ENCODE measurements at regions not wholly inside any gene's neighbourhood (a gene's known extent, or its start where the extent isn't known, plus 50 kb on each side); places are given as distances from the start of the nearest gene placed in this dataset.
"Not testable (repeated sequence)": the region's sequence is repeated elsewhere in the genome, so short reads cannot be mapped to it uniquely, and the experiment has no call there.

DNA sequence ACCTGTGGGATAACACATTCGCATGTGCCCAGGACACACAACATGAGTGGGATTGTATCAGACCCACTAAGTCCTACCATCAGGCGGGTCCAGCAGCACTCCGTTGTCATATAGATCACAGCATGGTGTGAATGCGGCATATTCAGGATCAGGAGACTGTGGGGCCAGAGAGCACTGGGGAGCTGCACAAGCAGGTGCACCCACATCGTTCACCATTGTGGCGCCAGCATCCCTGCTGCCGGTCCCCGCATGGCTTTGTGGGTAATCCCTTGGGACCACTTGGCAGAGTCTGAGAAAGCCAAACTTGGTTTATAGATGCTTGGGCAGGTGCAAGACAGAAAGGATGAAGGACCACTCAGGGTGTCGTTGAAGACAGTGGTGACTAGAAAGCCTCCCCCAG is 201.6 kb upstream of the B3GAT1 start:
- DNase-seq (ENCODE audit: low spot score): no peak
- in situ Hi-C loops (cut with HindIII; ENCODE audit: low sequenced_read_pairs): no loop called here

DNA sequence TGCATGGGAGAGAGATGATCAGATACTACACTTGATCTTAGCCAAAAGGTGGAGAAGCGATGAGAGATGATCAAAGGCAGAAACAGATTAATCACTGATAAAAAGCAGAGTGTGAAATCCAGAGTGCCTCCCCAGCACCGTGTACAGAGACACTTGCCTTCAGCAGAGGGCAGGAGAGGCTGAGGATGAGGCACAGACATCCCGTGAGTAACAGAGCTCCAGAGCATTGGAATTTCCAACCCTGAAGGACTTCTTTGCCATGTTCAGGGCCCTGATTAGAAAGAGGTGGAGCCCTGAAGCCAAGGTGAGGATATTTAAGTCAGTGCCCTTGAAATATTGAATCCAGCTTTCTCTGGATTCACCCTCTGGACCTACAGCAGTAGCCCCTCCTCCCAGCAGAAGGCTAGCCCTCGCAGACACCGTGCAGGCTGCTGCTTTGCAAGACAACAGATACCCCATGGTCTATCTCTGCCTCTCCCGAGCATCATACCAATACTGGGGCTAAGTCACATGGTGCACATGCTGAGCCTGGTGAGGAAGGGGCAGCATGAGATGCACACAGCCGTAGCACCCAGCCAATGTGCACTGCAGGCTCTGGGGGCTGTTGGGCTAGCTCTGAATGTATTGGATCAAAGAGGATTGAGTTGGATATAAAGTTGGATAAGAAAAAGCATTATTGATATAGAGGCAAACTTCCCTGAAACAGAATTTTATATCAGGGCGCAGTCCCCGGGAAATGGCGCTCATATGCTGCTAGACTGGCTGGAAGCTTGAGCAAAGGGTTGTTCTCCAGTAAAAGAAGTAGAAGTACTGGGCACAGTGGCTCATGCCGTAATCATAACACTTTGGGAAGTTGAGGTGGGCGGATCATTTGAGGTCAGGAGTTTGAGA is 200.3 kb upstream of the B3GAT1 start:
- in situ Hi-C loops (cut with HindIII; ENCODE audit: low sequenced_read_pairs): no loop called here

DNA sequence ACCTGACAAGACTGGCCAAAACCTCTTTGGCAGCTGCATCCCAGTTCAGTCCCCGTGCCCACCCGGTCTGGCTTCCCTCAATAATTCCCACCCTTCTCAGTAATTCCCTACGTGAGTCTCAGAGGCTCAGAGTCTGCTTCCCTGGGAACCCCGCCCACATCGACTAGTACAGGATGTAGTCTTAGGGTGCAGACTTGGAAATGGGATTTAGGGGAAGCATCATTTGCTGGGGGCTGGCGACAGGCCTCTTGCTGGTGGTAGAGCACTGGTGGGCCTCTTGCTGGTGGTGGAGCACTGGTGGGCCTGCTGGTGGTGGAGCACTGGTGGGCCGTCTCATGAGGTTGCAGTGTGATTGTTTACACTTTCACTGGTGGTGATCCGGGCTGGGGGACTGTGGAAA is 199.5 kb upstream of the B3GAT1 start:
- in situ Hi-C loops (cut with HindIII; ENCODE audit: low sequenced_read_pairs): no loop called here
- DNase-seq (ENCODE audit: low spot score): no peak

More for the DNA sequence above, 200.3 kb upstream of the B3GAT1 start:
- no peak for DNase-seq (ENCODE audit: low spot score)

DNA sequence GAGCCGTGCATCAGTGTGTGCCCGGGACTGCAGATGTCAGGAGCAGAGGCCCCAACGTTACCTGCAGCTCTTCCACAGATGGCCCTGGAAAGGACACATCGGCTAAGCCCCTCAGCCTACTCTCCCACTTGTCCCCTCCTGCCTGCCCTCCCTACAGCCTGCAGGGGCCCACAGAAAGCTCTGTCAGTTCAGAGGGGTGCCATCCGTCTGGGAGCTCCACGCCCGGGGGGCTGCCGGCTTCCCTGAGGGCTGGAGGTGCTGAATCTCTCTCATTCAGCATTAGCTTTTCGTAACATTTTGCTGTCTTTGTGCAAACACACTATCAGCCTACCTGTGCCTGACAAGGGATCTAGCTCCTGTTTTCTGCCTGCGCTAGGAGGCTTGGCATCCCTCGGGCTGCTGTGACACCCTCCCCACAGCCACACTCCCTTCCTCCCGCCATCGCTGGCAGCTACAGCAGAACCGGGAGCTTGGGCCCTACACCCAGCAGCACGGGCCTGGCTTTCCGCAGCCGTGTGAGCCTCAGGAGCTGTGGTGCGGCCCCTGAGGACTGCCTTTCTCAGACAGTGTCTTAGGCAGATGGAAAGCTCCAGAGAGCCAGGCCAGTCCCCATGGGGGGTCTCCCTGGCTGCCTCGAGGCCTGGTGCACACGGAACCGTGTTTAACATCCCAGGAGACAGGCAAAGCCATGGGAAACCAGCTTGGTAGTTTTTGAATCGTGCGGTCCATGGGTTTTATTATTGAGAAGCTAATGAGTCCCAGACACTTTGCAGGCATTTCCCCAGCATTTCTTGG is 198.3 kb upstream of the B3GAT1 start:
- in situ Hi-C loops (cut with HindIII; ENCODE audit: low sequenced_read_pairs): no loop called here
- DNase-seq (ENCODE audit: low spot score): no peak

DNA sequence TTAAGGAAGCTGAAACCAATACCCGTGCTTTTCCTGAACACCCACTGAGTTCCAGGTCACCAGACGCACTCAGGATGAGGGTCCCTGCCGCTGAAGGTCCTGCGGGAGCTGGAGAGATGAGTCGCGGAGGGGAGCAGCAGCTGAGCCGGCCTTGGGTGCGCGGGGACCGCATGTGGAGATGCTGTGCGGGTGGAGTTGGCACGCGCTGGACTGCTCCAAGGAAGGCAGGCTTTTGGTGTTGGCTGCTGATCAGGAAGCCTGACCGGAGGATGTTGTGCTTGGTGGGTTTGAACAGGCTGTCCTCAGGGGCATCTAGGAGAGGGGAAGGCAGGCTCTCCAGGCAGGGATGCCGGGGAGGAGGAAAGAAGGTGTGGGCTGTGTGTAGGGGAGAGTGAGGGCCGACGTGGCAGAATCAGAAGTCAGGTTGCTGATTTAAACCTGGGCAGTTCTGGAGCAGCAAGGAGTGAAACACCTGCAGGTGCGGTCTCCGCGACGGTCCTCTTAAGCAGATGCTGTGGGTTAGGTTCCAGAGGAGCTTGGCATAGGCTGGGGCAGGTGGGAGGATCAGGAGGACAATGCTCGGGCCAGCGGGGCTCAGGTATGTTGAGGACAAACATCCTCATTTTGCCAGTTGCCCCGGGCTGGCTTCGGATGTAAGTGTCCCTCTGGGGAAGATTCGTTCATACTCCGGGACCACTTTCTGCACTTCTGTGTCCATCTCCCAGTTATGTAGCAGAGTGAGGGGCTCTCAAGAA is 197.5 kb upstream of the B3GAT1 start:
- in situ Hi-C loops (cut with HindIII; ENCODE audit: low sequenced_read_pairs): no loop called here
- no peak for DNase-seq (ENCODE audit: low spot score)

DNA sequence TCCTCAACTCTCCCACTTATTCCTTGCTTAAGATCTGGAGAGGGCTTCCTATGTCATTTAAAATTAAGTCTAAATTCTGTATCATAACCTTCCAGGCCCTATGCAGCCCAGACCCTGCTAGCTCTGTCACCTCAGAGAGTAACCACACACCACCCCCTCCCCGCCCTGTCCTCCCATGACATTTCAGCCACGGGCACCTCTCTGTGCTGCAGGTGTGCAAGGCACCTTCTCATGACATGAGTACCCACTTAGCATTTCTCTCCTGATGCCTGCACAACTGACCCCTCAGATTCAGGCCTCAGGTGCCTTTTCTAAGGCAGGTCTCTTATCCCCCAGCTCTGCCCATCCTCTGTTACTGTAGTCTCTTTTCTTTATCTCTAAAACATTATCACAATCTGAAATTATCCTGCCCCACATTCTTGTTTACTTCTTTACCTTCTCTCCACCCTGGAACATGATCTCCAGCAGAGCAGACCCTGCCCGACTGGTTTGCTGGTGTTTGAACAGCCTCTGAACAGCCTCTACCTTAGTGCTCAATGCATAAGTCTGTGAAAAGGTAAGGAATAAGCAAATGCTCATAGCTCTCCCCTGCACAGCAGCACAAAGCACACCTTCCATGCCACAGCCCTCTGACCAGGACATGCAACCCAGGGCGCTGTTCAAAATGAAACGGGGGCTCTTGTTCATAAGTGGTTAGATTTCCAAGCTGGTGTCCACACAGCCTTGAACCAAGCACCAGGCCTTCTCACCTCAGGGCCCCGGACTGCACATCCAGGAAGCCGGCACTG is 196.1 kb upstream of the B3GAT1 start:
- in situ Hi-C loops (cut with HindIII; ENCODE audit: low sequenced_read_pairs): no loop called here

DNA sequence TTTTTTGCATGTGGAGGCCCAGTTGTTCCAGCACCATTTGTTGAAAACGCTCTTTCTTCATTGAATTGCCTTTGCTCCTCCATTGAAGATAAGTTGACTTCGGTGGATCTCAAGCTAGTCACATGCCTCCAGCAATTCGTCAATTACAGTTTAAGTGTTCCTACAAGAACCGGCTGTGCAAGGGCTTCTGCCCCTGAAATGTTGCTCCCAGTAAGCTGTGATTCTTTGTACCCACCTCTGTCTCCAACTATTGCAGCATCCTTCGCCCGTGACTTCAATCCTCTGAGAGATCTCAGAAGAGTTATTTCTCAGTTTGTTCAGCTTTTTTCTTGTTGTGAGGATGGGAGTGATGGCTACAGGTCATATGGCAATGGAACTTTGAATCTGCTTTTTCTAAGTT is 194.2 kb upstream of the B3GAT1 start:
- in situ Hi-C loops (cut with HindIII; ENCODE audit: low sequenced_read_pairs): no loop called here
- no peak for DNase-seq (ENCODE audit: low spot score)

More for the DNA sequence above, 196.1 kb upstream of the B3GAT1 start:
- no peak for DNase-seq (ENCODE audit: low spot score)

DNA sequence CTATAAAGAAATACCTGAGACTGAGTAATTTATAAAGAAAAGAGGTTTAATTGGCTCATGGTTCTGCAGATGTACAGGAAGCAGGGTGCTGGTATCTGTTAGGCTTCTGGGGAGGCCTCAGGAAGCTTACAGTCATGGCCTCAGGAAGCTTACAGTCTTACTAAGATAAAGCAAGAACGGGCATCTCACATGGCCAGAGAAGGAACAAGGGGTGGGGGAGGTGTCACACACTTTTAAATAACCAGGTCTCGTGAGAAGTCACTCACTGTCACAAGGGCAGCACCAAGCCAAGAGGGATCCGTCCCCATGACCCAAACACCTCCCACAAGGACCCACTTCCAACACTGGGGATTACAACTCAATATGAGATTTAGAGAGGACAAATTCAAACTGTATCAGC is 192.8 kb upstream of the B3GAT1 start:
- DNase-seq (ENCODE audit: low spot score): no peak
- in situ Hi-C loops (cut with HindIII; ENCODE audit: low sequenced_read_pairs): no loop called here

DNA sequence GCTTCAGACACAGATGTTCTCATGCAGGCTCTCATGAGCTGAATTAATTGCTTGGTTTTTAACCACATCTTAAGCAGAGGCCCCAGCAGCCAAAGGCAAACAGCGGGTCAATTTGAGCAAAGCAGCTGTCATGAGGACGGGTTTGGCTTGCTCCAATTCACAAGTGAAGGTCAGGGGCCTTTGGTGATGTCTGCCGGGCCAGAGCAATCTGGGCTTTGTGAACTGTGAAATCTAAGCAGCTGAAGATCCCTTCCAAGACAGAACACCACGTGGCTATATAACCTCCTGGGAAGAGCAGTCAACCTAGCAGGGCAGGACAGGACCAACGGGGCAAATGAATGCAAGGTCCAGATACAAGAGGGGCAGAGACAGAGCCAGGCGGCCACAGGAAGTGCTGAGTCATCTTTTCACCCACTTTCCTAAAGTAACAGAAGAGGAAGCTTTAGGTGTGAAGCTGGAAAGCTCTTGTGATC is 187.3 kb upstream of the B3GAT1 start:
- no peak for DNase-seq (ENCODE audit: low spot score)
- in situ Hi-C loops (cut with HindIII; ENCODE audit: low sequenced_read_pairs): no loop called here

DNA sequence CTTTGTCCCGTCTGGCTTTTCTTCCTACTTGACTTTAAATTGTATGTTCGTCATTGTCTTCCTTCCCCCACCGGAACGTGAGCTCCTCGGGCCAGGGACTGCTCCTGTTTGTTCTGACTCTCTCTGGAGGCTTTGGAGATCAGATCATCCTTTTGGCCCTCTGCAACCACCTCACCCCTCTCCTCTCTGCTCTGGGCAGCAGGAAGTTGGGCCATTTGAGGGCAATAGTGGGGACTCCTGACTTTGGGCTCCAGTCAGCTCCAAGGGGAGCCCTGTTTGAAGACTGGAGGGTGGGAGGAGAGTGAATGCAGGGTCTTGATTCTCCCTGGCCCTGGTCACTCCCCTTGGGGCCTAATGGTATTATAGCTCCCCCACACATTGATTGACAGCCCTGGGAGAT is 186.3 kb upstream of the B3GAT1 start:
- DNase-seq (ENCODE audit: low spot score): no peak
- in situ Hi-C loops (cut with HindIII; ENCODE audit: low sequenced_read_pairs): no loop called here

DNA sequence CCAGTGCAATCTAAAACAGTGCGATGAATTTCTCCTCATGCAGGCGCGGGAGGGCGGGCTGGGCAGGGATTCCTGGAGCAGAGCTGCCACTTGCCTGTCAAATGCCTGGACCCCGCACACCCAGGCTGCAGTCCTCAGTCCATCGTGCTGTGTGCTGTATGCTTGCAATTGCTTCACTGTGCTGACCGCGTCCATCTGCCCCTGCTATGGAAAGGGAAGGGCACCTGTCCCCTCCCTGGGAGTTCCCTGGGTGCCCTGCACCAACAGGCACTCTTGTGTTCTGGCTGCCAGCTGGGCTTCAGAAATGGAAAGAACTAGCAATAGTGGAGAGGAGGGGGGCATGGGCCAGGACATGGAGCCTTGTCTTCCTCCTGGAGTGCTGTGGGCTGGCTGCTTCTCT is 185.4 kb upstream of the B3GAT1 start:
- DNase-seq (ENCODE audit: low spot score): no peak
- in situ Hi-C loops (cut with HindIII; ENCODE audit: low sequenced_read_pairs): no loop called here

DNA sequence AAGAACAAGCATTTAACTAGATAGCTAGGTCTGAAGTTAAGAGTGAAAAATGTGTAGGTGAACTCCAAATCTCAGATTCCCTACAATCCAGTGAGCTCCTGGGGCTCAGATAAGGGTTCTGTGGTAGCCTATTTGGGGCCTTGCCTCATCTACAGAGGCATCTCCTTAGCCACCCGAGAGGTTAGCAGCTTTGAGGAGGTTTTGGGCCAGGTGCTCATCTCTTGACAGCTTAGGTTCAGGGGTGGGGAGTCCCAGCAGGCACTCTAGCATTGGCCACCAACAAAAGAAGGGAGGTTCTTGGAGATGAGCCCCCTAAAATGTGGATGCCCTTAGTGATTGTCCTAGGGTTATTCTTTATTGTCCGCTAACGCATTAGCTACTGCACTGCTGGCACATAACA is 184.4 kb upstream of the B3GAT1 start:
- DNase-seq (ENCODE audit: low spot score): no peak
- in situ Hi-C loops (cut with HindIII; ENCODE audit: low sequenced_read_pairs): no loop called here

DNA sequence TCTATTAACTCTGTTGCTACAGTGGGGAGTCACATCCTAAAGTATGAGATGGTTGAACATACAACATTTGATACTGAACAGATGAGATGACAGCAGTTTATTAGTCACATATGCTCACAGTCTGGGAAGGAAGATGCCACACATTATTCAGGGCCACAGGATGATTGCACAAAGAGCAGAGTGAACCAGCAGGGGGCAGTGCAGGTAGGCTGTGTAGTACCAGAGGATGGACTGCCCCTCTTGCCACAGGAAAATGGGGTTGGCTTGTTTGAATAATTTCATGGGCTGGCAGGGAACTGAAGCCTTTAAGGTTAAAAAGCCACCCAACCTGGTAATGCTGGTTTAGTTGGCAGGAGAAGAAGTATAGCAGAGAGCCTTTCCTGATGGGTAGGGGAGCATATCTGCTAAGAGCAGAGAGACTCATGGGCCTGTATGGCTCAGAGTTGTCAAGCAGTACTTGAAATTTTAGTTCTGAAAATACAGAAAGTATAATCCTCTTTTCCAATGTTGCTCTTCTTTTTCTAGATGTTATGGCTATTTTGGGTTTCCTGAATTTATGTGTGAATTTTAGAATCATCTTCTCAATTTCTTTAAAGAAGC is 180.4 kb upstream of the B3GAT1 start:
- no peak for DNase-seq (ENCODE audit: low spot score)
- in situ Hi-C loops (cut with HindIII; ENCODE audit: low sequenced_read_pairs): no loop called here

DNA sequence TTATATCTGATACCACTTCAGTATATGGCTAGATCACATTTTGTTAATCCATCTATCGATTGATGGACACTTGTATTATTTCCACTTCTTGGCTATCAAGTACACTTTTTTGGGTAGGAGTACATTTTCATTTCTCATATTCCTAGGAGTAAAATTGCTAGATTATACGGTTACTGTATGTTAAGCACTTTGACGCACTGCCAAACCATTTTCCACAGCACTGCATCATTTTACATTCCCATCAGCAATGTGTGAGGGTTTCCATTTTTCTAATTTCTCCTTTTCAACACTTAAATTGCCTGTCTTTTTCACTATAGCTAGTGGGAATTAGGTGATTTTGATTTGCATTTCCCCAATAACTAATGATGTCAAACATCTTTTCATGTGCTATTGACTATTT is 179.3 kb upstream of the B3GAT1 start:
- in situ Hi-C loops (cut with HindIII; ENCODE audit: low sequenced_read_pairs): no loop called here

DNA sequence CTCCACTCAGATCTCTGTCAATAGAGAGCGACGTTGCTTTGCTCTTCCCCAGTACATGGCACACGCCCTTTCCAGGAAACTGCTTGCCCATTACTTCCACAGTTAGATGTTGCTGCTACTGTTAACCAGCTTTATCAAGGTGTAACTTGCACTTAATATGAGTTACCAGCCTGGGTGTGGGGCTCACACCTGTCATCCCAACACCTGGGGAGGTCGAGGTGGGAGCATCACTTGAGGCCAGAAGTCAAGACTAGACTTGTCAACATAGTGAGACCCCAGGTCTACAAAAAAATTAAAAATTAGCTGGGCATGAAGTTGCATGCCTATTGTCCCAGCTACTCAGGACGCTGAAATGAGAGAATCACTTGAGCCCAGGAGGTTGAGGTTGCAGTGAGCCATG is 177.1 kb upstream of the B3GAT1 start:
- no peak for DNase-seq (ENCODE audit: low spot score)
- in situ Hi-C loops (cut with HindIII; ENCODE audit: low sequenced_read_pairs): no loop called here

More for the DNA sequence above, 179.3 kb upstream of the B3GAT1 start:
- DNase-seq (ENCODE audit: low spot score): no peak

DNA sequence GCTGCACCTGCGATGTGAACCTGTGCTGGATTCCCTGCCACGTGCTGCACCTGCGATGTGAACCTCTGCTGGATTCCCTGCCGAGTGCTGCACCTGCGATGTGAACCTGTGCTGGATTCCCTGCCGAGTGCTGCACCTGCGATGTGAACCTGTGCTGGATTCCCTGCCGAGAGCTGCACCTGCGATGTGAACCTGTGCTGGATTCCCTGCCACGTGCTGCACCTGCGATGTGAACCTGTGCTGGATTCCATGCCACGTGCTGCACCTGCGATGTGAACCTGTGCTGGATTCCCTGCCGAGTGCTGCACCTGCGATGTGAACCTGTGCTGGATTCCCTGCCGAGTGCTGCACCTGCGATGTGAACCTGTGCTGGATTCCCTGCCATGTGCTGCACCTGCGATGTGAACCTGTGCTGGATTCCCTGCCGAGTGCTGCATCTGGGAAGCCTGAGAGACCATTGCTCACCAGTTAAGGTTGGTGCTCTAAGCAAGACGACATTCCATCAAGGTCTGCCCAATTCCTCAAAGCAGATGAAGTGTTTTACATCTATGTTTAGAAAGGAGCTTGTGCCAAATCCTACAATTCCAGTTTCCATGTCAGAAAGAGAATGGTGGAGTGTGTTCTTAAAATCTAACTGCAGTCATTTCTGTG is 176.5 kb upstream of the B3GAT1 start:
- in situ Hi-C loops (cut with HindIII; ENCODE audit: low sequenced_read_pairs); DNase-seq (ENCODE audit: low spot score): not testable (repeated sequence)

DNA sequence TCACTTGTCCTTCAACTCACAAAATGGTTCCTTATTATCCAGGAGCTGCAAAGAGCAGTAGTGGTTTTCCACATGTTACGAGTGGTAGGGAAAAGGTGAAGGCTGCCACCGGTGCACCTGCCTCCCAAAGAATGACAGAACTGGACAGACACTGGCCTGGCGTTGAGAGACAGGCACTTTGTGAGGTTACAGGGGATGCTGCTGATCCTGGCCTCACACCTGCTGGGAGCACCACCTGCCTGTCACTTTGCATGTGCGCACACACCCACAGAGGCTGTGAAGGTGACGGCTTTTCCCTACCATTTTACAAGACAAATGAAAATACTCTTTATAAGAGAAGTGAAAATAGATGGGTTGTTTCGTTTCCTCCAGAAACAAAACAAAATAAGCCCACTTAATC is 175.3 kb upstream of the B3GAT1 start:
- no peak for DNase-seq (ENCODE audit: low spot score)
- in situ Hi-C loops (cut with HindIII; ENCODE audit: low sequenced_read_pairs): no loop called here

DNA sequence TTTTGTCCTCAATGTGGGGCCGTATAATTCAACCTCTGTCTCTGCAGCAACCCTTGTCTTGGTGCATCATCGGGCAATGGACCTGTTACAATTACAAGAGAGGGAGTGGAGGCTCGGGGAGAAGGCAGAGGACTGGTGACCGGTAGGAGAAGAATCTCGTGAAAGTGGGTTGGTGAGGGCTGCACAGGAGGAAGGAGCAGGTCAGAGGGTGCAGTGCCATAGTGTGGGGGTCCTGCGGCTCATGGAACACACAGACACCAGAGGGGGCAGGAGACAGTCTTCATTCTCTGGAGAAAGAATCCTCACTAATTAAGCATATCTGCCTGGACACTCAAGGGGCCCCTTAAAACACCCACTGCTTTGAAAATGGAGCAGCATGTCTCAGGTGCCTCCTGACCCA is 174.7 kb upstream of the B3GAT1 start:
- in situ Hi-C loops (cut with HindIII; ENCODE audit: low sequenced_read_pairs): no loop called here

More for the DNA sequence above, 174.7 kb upstream of the B3GAT1 start:
- DNase-seq (ENCODE audit: low spot score): no peak
